SK-N-SH (cell line): ENCODE measurements at regions not wholly inside any gene's neighbourhood (a gene's known extent, or its start where the extent isn't known, plus 50 kb on each side); places are given as distances from the start of the nearest gene placed in this dataset.

Source experiments
- EZH2phosphoT487 ChIP-seq: fragments of 200-600 bp; sonication (generic); IDR thresholded peaks from 2 replicates; pipeline ENCODE4 v1.6.1; 2017; ENCODE audit warnings: low read depth, mixed run types, mild to moderate bottlenecking, antibody characterized with exemption, moderate library complexity, borderline replicate concordance
- FOXM1 ChIP-seq: IDR thresholded peaks from 2 replicates; pipeline ENCODE4 v1.4.0; 2012; ENCODE audit warnings: low read depth, mild to moderate bottlenecking
- RAD21 ChIP-seq: IDR thresholded peaks from 2 replicates; pipeline ENCODE4 v1.6.1; 2012; ENCODE audit warnings: mild to moderate bottlenecking, low read length
- TF ChIP-seq, protein P1 (sequence below): IDR thresholded peaks from 2 replicates; pipeline ENCODE4 v1.4.0; 2012; ENCODE audit warnings: low read depth
- TF ChIP-seq, protein P2 (sequence below): fragments of 200-600 bp; sonication (generic); IDR thresholded peaks from 2 replicates; pipeline ENCODE4 v1.6.1; 2017; ENCODE audit warnings: antibody characterized with exemption, mild to moderate bottlenecking, moderate library complexity
- TF ChIP-seq, protein P3 (sequence below): IDR thresholded peaks from 2 replicates; pipeline ENCODE4 v1.4.0; 2012; ENCODE audit warnings: low read depth, borderline replicate concordance

DNA sequence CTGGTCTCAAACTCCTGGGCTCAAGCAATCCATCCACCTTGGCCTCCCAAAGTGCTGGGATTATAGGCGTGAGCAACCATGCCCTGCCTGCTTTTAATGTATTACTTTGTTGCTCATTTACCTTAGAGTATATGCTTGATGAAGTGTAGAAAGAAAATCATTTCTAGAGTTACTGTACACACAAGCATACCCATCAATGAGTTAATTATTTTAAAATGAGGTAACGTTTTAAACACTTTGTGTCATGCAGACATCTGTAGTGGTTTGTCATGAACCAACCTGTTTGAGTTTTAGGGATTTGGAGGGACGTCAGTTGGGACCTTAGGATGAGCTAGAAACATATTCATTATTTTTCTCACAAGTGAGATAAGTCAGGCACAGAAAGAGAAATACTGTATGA is 332.4 kb upstream of the IGF1R start:
- TF ChIP-seq, protein P1, sequence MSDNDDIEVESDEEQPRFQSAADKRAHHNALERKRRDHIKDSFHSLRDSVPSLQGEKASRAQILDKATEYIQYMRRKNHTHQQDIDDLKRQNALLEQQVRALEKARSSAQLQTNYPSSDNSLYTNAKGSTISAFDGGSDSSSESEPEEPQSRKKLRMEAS: no peak
- no peak for TF ChIP-seq RAD21
- TF ChIP-seq, protein P2, sequence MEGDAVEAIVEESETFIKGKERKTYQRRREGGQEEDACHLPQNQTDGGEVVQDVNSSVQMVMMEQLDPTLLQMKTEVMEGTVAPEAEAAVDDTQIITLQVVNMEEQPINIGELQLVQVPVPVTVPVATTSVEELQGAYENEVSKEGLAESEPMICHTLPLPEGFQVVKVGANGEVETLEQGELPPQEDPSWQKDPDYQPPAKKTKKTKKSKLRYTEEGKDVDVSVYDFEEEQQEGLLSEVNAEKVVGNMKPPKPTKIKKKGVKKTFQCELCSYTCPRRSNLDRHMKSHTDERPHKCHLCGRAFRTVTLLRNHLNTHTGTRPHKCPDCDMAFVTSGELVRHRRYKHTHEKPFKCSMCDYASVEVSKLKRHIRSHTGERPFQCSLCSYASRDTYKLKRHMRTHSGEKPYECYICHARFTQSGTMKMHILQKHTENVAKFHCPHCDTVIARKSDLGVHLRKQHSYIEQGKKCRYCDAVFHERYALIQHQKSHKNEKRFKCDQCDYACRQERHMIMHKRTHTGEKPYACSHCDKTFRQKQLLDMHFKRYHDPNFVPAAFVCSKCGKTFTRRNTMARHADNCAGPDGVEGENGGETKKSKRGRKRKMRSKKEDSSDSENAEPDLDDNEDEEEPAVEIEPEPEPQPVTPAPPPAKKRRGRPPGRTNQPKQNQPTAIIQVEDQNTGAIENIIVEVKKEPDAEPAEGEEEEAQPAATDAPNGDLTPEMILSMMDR: no peak
- TF ChIP-seq FOXM1: no peak
- no peak for TF ChIP-seq EZH2phosphoT487
- TF ChIP-seq, protein P3, sequence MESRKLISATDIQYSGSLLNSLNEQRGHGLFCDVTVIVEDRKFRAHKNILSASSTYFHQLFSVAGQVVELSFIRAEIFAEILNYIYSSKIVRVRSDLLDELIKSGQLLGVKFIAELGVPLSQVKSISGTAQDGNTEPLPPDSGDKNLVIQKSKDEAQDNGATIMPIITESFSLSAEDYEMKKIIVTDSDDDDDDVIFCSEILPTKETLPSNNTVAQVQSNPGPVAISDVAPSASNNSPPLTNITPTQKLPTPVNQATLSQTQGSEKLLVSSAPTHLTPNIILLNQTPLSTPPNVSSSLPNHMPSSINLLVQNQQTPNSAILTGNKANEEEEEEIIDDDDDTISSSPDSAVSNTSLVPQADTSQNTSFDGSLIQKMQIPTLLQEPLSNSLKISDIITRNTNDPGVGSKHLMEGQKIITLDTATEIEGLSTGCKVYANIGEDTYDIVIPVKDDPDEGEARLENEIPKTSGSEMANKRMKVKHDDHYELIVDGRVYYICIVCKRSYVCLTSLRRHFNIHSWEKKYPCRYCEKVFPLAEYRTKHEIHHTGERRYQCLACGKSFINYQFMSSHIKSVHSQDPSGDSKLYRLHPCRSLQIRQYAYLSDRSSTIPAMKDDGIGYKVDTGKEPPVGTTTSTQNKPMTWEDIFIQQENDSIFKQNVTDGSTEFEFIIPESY: no peak
